Kidney epithelial cell (primary cell): ENCODE measurements at regions not wholly inside any gene's neighbourhood (a gene's known extent, or its start where the extent isn't known, plus 50 kb on each side); places are given as distances from the start of the nearest gene placed in this dataset.
"Not testable (repeated sequence)": the region's sequence is repeated elsewhere in the genome, so short reads cannot be mapped to it uniquely, and the experiment has no call there.

ENCODE experiments used
- DNase-seq: peaks from one replicate; pipeline ENCODE4 v3.0.0-alpha.2; 2010; ENCODE audit warnings: low read depth
- H3K27me3 ChIP-seq: 2 replicates; pipeline ENCODE4 v1.6.0; 2011; ENCODE audit warnings: low read length; ENCODE audit not compliant: control insufficient read depth, insufficient read depth
- H3K36me3 ChIP-seq: 2 replicates; pipeline ENCODE4 v1.5.1; 2011; ENCODE audit warnings: low read length; ENCODE audit not compliant: control insufficient read depth, insufficient read depth
- H3K4me3 ChIP-seq: 2 replicates; pipeline ENCODE4 v1.5.1; 2011; ENCODE audit warnings: low read depth, mild to moderate bottlenecking, control low read depth, low read length
- TF ChIP-seq, protein P1 (sequence below): IDR thresholded peaks from 2 replicates; pipeline ENCODE4 v1.5.1; 2011; ENCODE audit warnings: mild to moderate bottlenecking, moderate library complexity, low read length, control low read depth, inconsistent platforms; ENCODE audit not compliant: insufficient read depth, poor library complexity, severe bottlenecking

DNA sequence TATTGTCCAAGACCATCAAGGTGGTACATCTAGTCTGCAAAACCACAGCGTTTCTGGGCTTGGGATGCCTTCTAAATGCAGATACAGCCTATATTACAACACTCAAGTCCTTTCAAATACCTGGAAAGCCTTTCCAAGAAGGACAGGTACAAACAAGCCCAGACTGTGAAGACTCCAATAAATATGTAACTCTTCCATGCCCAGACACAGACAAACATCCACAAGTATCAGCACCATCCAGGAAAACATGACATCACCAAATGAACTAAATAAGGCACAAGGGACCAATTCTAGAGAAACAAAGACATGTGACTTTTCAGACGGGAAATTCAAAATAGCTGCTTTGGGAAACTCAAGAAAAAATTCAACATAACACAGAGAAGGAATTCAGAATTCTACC lies 152.7 kb upstream of the POC5 start:
- no peak for DNase-seq
- Histone ChIP-seq H3K36me3 (no peaks in the 10 kb centered on the region), H3K4me3 (no peak overlapping the region), H3K27me3 (peaks cover 4% of the 10 kb centered on the region)
- TF ChIP-seq, protein P1, sequence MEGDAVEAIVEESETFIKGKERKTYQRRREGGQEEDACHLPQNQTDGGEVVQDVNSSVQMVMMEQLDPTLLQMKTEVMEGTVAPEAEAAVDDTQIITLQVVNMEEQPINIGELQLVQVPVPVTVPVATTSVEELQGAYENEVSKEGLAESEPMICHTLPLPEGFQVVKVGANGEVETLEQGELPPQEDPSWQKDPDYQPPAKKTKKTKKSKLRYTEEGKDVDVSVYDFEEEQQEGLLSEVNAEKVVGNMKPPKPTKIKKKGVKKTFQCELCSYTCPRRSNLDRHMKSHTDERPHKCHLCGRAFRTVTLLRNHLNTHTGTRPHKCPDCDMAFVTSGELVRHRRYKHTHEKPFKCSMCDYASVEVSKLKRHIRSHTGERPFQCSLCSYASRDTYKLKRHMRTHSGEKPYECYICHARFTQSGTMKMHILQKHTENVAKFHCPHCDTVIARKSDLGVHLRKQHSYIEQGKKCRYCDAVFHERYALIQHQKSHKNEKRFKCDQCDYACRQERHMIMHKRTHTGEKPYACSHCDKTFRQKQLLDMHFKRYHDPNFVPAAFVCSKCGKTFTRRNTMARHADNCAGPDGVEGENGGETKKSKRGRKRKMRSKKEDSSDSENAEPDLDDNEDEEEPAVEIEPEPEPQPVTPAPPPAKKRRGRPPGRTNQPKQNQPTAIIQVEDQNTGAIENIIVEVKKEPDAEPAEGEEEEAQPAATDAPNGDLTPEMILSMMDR, result no peak

DNA sequence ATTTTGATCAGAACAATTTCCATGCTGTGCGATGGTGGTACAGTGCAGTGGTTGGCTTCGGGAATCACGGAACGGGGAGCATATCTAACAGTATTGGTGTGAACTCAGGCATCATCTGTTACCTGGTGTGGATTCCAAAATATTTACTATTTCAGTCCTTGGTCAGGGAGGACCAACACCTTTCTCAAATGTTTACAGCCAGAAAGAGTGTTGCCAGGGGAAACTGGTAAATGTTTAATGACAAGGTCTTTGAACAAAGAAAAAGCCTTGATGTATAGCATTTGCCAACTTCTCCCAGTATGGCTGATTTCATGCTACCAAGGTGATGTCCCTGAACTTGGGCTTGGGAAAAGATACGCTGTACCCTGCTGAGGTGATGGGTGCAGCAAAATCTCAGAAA lies 145.6 kb upstream of the POC5 start:
- peaks cover 4% of the 10 kb centered on the region for H3K27me3 ChIP-seq
- DNase-seq, result no peak
- no peaks in the 10 kb centered on the region for H3K36me3 ChIP-seq
- H3K4me3 ChIP-seq, result no peak overlapping the region
- TF ChIP-seq, protein P1, result no peak

DNA sequence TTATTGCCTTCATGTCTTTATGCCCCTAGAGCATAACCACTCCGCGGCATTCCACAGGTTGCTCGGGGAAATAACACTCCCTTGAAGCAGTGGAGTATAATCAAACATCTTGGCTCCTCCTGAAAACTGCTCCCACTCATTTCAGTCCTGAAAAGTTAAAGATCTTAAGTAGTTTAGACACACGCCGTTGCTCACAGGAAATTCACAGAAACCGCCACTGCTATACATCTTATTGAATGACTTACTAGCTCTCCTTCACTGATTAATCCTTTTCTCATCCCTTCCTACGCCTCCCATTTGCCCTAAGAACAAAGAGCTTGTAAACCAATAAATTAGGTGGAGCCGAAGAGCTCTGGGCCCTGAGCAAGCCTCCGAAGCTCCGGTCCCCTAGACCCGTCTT lies 142.4 kb upstream of the POC5 start:
- peak; percentile 21 for DNase-seq
- H3K36me3 ChIP-seq, H3K4me3 ChIP-seq, H3K27me3 ChIP-seq: not testable (repeated sequence)

DNA sequence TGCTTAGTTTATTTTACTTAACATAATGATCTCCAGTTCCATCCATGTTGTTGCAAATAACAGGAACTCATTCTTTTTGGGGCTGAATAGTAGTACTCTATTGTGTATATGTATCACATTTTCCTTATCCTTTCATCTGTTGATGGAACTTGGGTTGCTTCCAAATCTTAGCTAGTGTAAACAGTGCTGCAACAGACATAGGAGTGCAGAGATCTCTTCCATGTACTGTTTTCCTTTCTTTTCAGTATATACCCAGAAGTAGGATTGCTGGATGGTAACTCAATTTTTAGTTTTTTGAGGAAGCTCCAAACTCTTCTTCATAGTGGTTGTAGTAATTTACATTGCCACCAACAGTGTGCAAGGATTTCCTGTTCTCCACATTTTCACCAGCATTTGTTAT lies 138.8 kb upstream of the POC5 start:
- Histone ChIP-seq H3K4me3 (no peak overlapping the region), H3K27me3 (no peaks in the 10 kb centered on the region), H3K36me3 (no peaks in the 10 kb centered on the region)
- DNase-seq, result no peak
- TF ChIP-seq, protein P1, result no peak

DNA sequence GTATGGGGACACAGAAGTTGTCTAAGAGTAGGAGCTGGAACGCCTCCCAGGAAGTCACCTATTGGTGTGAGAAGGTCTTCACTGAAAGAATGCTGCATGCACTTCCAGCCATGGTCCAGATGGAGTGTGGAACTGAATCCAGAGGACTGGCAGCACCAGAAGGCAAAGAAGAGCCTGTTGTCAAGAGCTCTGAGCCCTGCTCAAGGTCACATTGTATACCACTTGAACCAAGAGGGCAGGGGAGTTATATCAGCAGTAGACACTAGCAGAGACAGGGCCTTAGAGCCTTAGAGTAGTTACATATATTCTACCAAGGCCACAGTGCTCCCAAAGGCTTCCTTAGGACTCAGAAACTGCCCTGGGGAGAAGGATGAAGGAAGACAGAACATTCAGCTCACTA lies 130.8 kb upstream of the POC5 start:
- Histone ChIP-seq H3K27me3 (peaks cover 3% of the 10 kb centered on the region), H3K36me3 (no peaks in the 10 kb centered on the region), H3K4me3 (no peak overlapping the region)
- DNase-seq, result no peak
- TF ChIP-seq, protein P1, result no peak

DNA sequence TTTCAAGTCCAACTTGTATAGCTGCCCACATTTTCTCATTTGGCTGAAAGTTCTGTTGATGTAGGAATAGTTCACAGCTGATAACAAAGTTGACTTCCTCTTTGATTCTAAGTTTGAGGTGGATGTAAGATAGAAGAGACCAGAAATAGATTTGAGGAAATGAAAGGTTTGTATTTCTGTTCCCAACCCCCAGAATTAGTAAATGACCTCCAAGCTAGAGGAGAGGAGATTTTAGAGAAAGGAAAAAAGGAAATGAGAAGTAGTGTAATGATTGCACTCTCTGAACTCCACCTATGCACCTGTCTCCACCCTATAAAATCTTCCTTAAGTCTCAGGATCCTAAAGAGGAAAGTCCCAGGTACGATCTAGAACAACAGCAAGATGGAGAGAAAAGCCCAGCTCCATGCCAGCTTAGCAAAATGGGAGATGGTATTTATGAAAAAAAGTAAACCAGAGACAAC lies 130.4 kb upstream of the POC5 start:
- H3K36me3 ChIP-seq, result no peaks in the 10 kb centered on the region
- peaks cover 3% of the 10 kb centered on the region for H3K27me3 ChIP-seq
- no peak overlapping the region for H3K4me3 ChIP-seq
- no peak for DNase-seq
- TF ChIP-seq, protein P1, result no peak

DNA sequence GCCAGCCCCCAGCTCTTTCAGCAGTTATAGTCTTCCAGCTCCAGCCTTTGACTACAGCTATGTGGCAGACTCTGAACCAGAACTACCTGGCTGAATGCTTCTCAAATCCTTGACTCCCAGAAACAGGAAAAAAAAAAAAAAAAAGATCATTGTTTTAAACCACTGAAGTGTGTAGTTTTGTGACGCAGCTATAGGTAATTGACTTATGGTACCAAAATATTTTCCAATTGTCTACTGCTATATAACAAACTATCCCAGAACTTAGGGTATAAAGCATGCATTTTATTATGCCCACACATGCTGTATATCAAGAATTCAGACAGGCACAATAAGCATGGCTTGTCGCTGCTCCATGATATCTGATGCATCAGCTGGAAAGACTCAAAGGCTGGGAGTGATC lies 127.1 kb upstream of the POC5 start:
- no peak for DNase-seq
- no peak overlapping the region for H3K4me3 ChIP-seq
- H3K36me3 ChIP-seq, result no peaks in the 10 kb centered on the region
- TF ChIP-seq, protein P1, result no peak
- H3K27me3 ChIP-seq, result no peaks in the 10 kb centered on the region
